ENCODE measurements at regions not wholly inside any gene's neighbourhood (a gene's known extent, or its start where the extent isn't known, plus 50 kb on each side); places are given as distances from the start of the nearest gene placed in this dataset.
"Not testable (repeated sequence)": the region's sequence is repeated elsewhere in the genome, so short reads cannot be mapped to it uniquely, and the experiment has no call there.

- H3K27ac ChIP-seq (ENCODE audit: low read depth, low read length) = no peak overlapping the region
- H3K27me3 ChIP-seq (ENCODE audit: control insufficient read depth, insufficient read depth, low read length) = no peaks in the 10 kb centered on the region
- H3K36me3 ChIP-seq (ENCODE audit: control insufficient read depth, insufficient read depth, low read length) = no peaks in the 10 kb centered on the region
- H3K4me3 ChIP-seq (ENCODE audit: low read depth, low read length) = no peak overlapping the region
- no peak for DNase-seq (ENCODE audit: low read depth in 4 of 6, low spot score in 6 of 6)
- WGBS (ENCODE audit: insufficient coverage) = 100% methylated on average over 3 of the region's 5 CpGs
- no peaks in the 10 kb centered on the region for H3K4me1 ChIP-seq (ENCODE audit: control insufficient read depth, insufficient read depth, low read length)
- H3K9me3 ChIP-seq (ENCODE audit: control insufficient read depth, insufficient read depth, low read length) = no peaks in the 10 kb centered on the region
Observed at GRCh38 chr20:4324611-4325243, 75.6 kb upstream of the ADRA1D start.

DNA sequence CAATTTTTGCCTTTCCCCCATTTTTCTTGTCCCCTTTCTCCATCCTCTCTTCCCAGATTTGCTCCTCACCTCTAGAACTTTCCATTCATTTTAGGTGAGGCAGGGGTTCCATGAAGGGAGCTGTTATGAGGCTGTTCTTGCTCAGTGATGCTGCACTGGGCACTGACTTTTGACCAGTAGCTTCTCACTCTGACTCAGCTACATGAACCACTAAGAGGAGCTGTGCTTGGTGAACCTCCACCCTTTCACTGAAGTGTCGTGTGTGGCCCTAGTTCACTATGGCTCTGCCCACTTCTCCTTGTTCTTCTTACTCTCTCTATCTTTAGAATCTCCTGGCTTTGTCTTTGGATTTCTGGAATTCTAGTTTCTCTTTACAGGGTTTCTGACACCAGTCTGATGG is 73.4 kb upstream of the ADRA1D start:
- Histone ChIP-seq H3K27me3 (ENCODE audit: control insufficient read depth, insufficient read depth, low read length) (no peaks in the 10 kb centered on the region), H3K36me3 (ENCODE audit: control insufficient read depth, insufficient read depth, low read length) (no peaks in the 10 kb centered on the region), H3K9me3 (ENCODE audit: control insufficient read depth, insufficient read depth, low read length) (no peaks in the 10 kb centered on the region), H3K4me3 (ENCODE audit: low read depth, low read length) (no peak overlapping the region), H3K4me1 (ENCODE audit: control insufficient read depth, insufficient read depth, low read length) (no peaks in the 10 kb centered on the region), H3K27ac (ENCODE audit: low read depth, low read length) (no peak overlapping the region)
- no peak for DNase-seq (ENCODE audit: low read depth in 4 of 6, low spot score in 6 of 6)
- WGBS (ENCODE audit: insufficient coverage) = 100% methylated on average over 1 of the region's 1 CpG

DNA sequence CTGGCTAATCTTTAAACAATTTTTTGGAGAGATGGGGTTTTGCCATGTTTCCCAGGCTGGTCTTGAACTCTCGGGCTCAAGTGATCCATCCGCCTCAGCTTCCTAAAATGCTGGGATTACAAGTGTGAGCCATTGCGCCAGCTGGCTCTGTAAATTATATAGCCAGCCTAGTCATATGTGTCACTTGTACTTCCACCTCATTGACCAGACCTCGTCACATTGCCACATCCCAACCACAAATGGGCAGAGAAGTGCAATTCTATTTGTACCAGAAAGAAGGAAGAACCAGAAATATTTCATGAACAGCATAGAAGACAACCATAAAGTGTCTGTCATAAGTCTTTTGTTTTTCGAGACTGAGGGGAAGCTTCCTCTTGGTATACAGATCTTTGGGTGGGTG is 71.2 kb upstream of the ADRA1D start:
- H3K4me1 ChIP-seq (ENCODE audit: control insufficient read depth, insufficient read depth, low read length) = no peaks in the 10 kb centered on the region
- 100% methylated on average over 4 of the region's 5 CpGs for WGBS (ENCODE audit: insufficient coverage)

DNA sequence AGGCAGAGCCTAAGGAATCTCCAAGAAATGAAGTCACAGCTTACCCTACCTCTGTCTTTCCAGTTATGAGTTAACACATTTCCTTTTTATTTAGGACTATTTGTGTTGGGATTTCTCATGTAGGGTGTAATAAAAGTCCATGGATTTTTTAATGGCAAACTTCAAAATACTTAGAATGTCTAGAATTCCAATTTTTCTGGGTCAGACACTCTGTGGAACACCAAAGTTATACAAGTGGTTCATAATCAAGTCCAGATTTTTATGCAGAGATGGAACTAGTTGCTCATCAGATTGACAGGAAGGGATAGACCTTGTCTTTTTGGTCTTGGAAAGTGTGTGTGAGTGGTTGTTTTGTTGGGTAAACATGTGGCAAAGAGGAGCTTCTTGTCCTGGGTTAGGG is 69.8 kb upstream of the ADRA1D start:
- Histone ChIP-seq H3K27me3 (ENCODE audit: control insufficient read depth, insufficient read depth, low read length) (no peaks in the 10 kb centered on the region), H3K36me3 (ENCODE audit: control insufficient read depth, insufficient read depth, low read length) (no peaks in the 10 kb centered on the region), H3K4me3 (ENCODE audit: low read depth, low read length) (no peak overlapping the region), H3K9me3 (ENCODE audit: control insufficient read depth, insufficient read depth, low read length) (no peaks in the 10 kb centered on the region), H3K27ac (ENCODE audit: low read depth, low read length) (no peak overlapping the region), H3K4me1 (ENCODE audit: control insufficient read depth, insufficient read depth, low read length) (no peaks in the 10 kb centered on the region)
- no peak for DNase-seq (ENCODE audit: low read depth in 4 of 6, low spot score in 6 of 6)

More for the DNA sequence above, 71.2 kb upstream of the ADRA1D start:
- no peak overlapping the region for H3K27ac ChIP-seq (ENCODE audit: low read depth, low read length)
- H3K36me3 ChIP-seq (ENCODE audit: control insufficient read depth, insufficient read depth, low read length) = no peaks in the 10 kb centered on the region
- no peak for DNase-seq (ENCODE audit: low read depth in 4 of 6, low spot score in 6 of 6)
- no peaks in the 10 kb centered on the region for H3K9me3 ChIP-seq (ENCODE audit: control insufficient read depth, insufficient read depth, low read length)
- H3K27me3 ChIP-seq (ENCODE audit: control insufficient read depth, insufficient read depth, low read length) = no peaks in the 10 kb centered on the region
- no peak overlapping the region for H3K4me3 ChIP-seq (ENCODE audit: low read depth, low read length)

- not testable (repeated sequence) for H3K27me3 ChIP-seq (ENCODE audit: control insufficient read depth, insufficient read depth, low read length); H3K4me3 ChIP-seq (ENCODE audit: low read depth, low read length); H3K36me3 ChIP-seq (ENCODE audit: control insufficient read depth, insufficient read depth, low read length); H3K9me3 ChIP-seq (ENCODE audit: control insufficient read depth, insufficient read depth, low read length); H3K4me1 ChIP-seq (ENCODE audit: control insufficient read depth, insufficient read depth, low read length); DNase-seq (ENCODE audit: low read depth in 4 of 6, low spot score in 6 of 6); H3K27ac ChIP-seq (ENCODE audit: low read depth, low read length)
- 100% methylated on average over 2 of the region's 4 CpGs for WGBS (ENCODE audit: insufficient coverage)
Observed at GRCh38 chr20:4310616-4311015, 61.5 kb upstream of the ADRA1D start.

DNA sequence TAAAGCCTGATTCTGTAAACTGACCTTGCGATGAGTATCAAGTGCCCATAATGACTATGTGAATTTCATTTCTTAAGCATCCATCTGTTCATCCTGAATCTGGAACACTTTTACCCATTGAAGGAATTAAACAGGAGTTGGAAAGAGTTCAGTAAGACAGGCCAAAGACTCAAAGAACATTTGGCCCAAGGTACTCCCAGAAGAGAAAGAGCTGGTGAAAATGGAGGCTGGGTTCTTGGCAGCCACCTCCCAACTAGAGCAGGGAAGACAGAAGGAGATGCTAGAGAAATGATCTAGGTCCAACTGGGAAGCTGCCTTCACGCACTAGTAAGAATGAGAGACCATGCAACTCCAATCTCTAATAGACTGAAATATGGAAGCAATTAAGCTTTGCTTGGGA is 57.1 kb upstream of the ADRA1D start:
- peak in 1 of 6 donors; percentile 70 for DNase-seq (ENCODE audit: low read depth in 4 of 6, low spot score in 6 of 6)
- peaks cover 13% of the 10 kb centered on the region for H3K4me1 ChIP-seq (ENCODE audit: control insufficient read depth, insufficient read depth, low read length)
- H3K27me3 ChIP-seq (ENCODE audit: control insufficient read depth, insufficient read depth, low read length) = no peaks in the 10 kb centered on the region
- no peak overlapping the region for H3K4me3 ChIP-seq (ENCODE audit: low read depth, low read length)
- 80% methylated on average over 1 of the region's 2 CpGs for WGBS (ENCODE audit: insufficient coverage)
- H3K27ac ChIP-seq (ENCODE audit: low read depth, low read length) = no peak overlapping the region
- H3K9me3 ChIP-seq (ENCODE audit: control insufficient read depth, insufficient read depth, low read length) = peaks cover 2% of the 10 kb centered on the region
- H3K36me3 ChIP-seq (ENCODE audit: control insufficient read depth, insufficient read depth, low read length) = no peaks in the 10 kb centered on the region

GRCh38 chr20:4305091-4305490 is 56.0 kb upstream of the ADRA1D start:
- Histone ChIP-seq H3K27ac (ENCODE audit: low read depth, low read length) (no peak overlapping the region), H3K27me3 (ENCODE audit: control insufficient read depth, insufficient read depth, low read length) (no peaks in the 10 kb centered on the region), H3K9me3 (ENCODE audit: control insufficient read depth, insufficient read depth, low read length) (no peaks in the 10 kb centered on the region), H3K4me1 (ENCODE audit: control insufficient read depth, insufficient read depth, low read length) (peaks cover 13% of the 10 kb centered on the region), H3K4me3 (ENCODE audit: low read depth, low read length) (no peak overlapping the region), H3K36me3 (ENCODE audit: control insufficient read depth, insufficient read depth, low read length) (no peaks in the 10 kb centered on the region)
- DNase-seq (ENCODE audit: low read depth in 4 of 6, low spot score in 6 of 6) = no peak
- 30% methylated on average over 5 of the region's 5 CpGs for WGBS (ENCODE audit: insufficient coverage)

GRCh38 chr20:4304601-4305000 is 55.5 kb upstream of the ADRA1D start:
- 73% methylated on average over 5 of the region's 5 CpGs for WGBS (ENCODE audit: insufficient coverage)
- Histone ChIP-seq H3K27me3 (ENCODE audit: control insufficient read depth, insufficient read depth, low read length) (no peaks in the 10 kb centered on the region), H3K9me3 (ENCODE audit: control insufficient read depth, insufficient read depth, low read length) (no peaks in the 10 kb centered on the region), H3K4me1 (ENCODE audit: control insufficient read depth, insufficient read depth, low read length) (peaks cover 13% of the 10 kb centered on the region), H3K4me3 (ENCODE audit: low read depth, low read length) (no peak overlapping the region), H3K36me3 (ENCODE audit: control insufficient read depth, insufficient read depth, low read length) (no peaks in the 10 kb centered on the region), H3K27ac (ENCODE audit: low read depth, low read length) (no peak overlapping the region)
- DNase-seq (ENCODE audit: low read depth in 4 of 6, low spot score in 6 of 6) = peak in 1 of 6 donors; percentile 26

DNA sequence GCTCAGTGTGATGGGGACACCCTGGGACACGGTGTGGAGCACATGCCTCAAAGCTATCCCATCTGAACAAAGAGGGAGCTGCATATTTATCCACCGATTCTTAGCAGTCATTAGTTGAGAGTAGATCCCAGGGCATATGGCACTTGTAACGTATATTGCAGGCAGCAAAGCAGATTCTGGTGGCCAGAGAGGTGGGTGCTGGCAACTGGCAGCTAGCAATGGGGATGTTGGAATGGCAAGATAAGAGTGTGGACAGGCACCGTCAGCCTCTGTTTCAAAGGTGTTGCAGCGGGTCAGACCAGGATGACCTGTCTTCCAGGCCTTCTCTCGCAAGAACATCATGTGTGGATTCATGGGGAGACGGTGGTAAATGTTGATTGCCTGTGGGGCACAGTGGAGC is 54.0 kb upstream of the ADRA1D start:
- no peak overlapping the region for H3K27ac ChIP-seq (ENCODE audit: low read depth, low read length)
- 93% methylated on average over 6 of the region's 7 CpGs for WGBS (ENCODE audit: insufficient coverage)
- no peaks in the 10 kb centered on the region for H3K27me3 ChIP-seq (ENCODE audit: control insufficient read depth, insufficient read depth, low read length)
- peaks cover 13% of the 10 kb centered on the region for H3K4me1 ChIP-seq (ENCODE audit: control insufficient read depth, insufficient read depth, low read length)
- DNase-seq (ENCODE audit: low read depth in 4 of 6, low spot score in 6 of 6) = no peak
- no peaks in the 10 kb centered on the region for H3K36me3 ChIP-seq (ENCODE audit: control insufficient read depth, insufficient read depth, low read length)
- no peaks in the 10 kb centered on the region for H3K9me3 ChIP-seq (ENCODE audit: control insufficient read depth, insufficient read depth, low read length)
- no peak overlapping the region for H3K4me3 ChIP-seq (ENCODE audit: low read depth, low read length)

- WGBS (ENCODE audit: insufficient coverage) = 75% methylated on average over 1 of the region's 1 CpG
- H3K4me1 ChIP-seq (ENCODE audit: control insufficient read depth, insufficient read depth, low read length) = peaks cover 13% of the 10 kb centered on the region
- H3K27ac ChIP-seq (ENCODE audit: low read depth, low read length) = no peak overlapping the region
- H3K4me3 ChIP-seq (ENCODE audit: low read depth, low read length) = no peak overlapping the region
- no peaks in the 10 kb centered on the region for H3K9me3 ChIP-seq (ENCODE audit: control insufficient read depth, insufficient read depth, low read length)
- DNase-seq (ENCODE audit: low read depth in 4 of 6, low spot score in 6 of 6) = peak in 1 of 6 donors; percentile 49
- H3K27me3 ChIP-seq (ENCODE audit: control insufficient read depth, insufficient read depth, low read length) = no peaks in the 10 kb centered on the region
- no peaks in the 10 kb centered on the region for H3K36me3 ChIP-seq (ENCODE audit: control insufficient read depth, insufficient read depth, low read length)
Observed at GRCh38 chr20:4300921-4301320, 51.8 kb upstream of the ADRA1D start.
